Sigmoid colon (tissue), 6 donors: ENCODE measurements at regions not wholly inside any gene's neighbourhood (a gene's known extent, or its start where the extent isn't known, plus 50 kb on each side); places are given as distances from the start of the nearest gene placed in this dataset.

Experiments
- DNase-seq: peaks from one replicate; pipeline ENCODE4 v3.0.0-alpha.2; 2019
- H3K27ac ChIP-seq, 4 donors: fragments of 200-600 bp; sonication (generic); one replicate each; pipeline ENCODE4 v1.5.1; 2016 to 2019; ENCODE audit warnings: mild to moderate bottlenecking in 1 of 4
- H3K27me3 ChIP-seq, 3 donors: fragments of 200-600 bp; sonication (generic); one replicate each; pipeline ENCODE4 v1.5.1; 2019; ENCODE audit warnings: mild to moderate bottlenecking in 1 of 3
- H3K36me3 ChIP-seq, 4 donors: fragments of 200-600 bp; sonication (generic); one replicate each; pipeline ENCODE4 v1.5.1; 2016 to 2019
- H3K4me1 ChIP-seq, 4 donors: fragments of 200-600 bp; sonication (generic); one replicate each; pipeline ENCODE4 v1.5.1; 2017 to 2019
- H3K4me3 ChIP-seq, 4 donors: fragments of 200-600 bp; sonication (generic); one replicate each; pipeline ENCODE4 v1.5.1; 2017 to 2019; ENCODE audit warnings: mild to moderate bottlenecking in 2 of 4, moderate library complexity in 1 of 4
- H3K9me3 ChIP-seq, 4 donors: fragments of 200-600 bp in 3 of 4; sonication (generic) in 3 of 4; one replicate each; pipeline versions ENCODE4 v1.5.1 to v1.6.1; 2013 to 2019
- CTCF ChIP-seq, 4 experiments: fragments of 450-650 bp in 3 of 4; fragments of 200-600 bp in 1 of 4; IDR thresholded peaks; one replicate each; pipeline ENCODE4 v1.5.1; 2016 to 2019; ENCODE audit warnings: antibody characterized with exemption in 4 of 4, mild to moderate bottlenecking in 3 of 4, moderate library complexity in 2 of 4
- EP300 ChIP-seq, 4 donors: sonication (generic); formaldehyde crosslinking; IDR thresholded peaks; one replicate each; pipeline ENCODE4 v1.6.1; 2017; ENCODE audit warnings: antibody characterized with exemption in 4 of 4
- POLR2A ChIP-seq, 2 donors: fragments of 450-650 bp; IDR thresholded peaks; one replicate each; pipeline ENCODE4 v1.6.1; 2016; ENCODE audit warnings: antibody characterized with exemption in 2 of 2, mild to moderate bottlenecking in 2 of 2, moderate library complexity in 2 of 2
- POLR2AphosphoS5 ChIP-seq, 4 donors: sonication (generic); formaldehyde crosslinking; IDR thresholded peaks; one replicate each; pipeline ENCODE4 v1.6.1; 2017; ENCODE audit warnings: antibody characterized with exemption in 4 of 4
- WGBS, 2 donors: extraction: QIAGEN DNeasy Blood & Tissue Kit; methylation state at CpG; one replicate each; pipeline ENCODE4 v1.1.7; 2013; 5-methylcytosine and 5-hydroxymethylcytosine counted together
- intact Hi-C: fragments of 100-400 bp; cut with DNase I; formaldehyde crosslinking; loops from one replicate; pipeline ENCODE4 v1.15.1; 2023
- donor health status: healthy with polysubstance abuse.
- donor health status: healthy.

- Histone ChIP-seq H3K36me3 (no peaks in the 10 kb centered on the region), H3K9me3 (peaks cover 0 to 3% (median 0%) of the 10 kb centered on the region in 4 donors), H3K27ac (no peak overlapping the region), H3K4me3 (no peak overlapping the region), H3K27me3 (peaks cover 10 to 72% (median 44%) of the 10 kb centered on the region in 3 donors), H3K4me1 (peaks cover 0 to 10% (median 10%) of the 10 kb centered on the region in 4 donors)
- WGBS, 2 donors = 38 to 84% methylated on average over 8 of the region's 8 CpGs
- TF ChIP-seq POLR2A (IDR thresholded peaks at IDR 0.05) = no peak
- no peak for TF ChIP-seq EP300 (IDR thresholded peaks at IDR 0.05)
- no peak for TF ChIP-seq CTCF (IDR thresholded peaks at IDR 0.05)
- TF ChIP-seq POLR2AphosphoS5 (IDR thresholded peaks at IDR 0.05) = no peak
- no peak for DNase-seq
- intact Hi-C loops = no loop called here
Measured at GRCh38 chr3:184508938-184509337, 52.6 kb upstream of the EPHB3 start.

- intact Hi-C loops = loop anchor here (2.0 kb wide), 1 partner anchor 141 kb away; no protein-coding TSS in a partner anchor
- peaks cover 0 to 3% (median 0%) of the 10 kb centered on the region in 4 donors for H3K9me3 ChIP-seq
- no peak for TF ChIP-seq POLR2A (IDR thresholded peaks at IDR 0.05)
- TF ChIP-seq CTCF (IDR thresholded peaks at IDR 0.05) = no peak
- TF ChIP-seq POLR2AphosphoS5 (IDR thresholded peaks at IDR 0.05) = no peak
- TF ChIP-seq EP300 (IDR thresholded peaks at IDR 0.05) = no peak
- H3K36me3 ChIP-seq = no peaks in the 10 kb centered on the region
- WGBS, 2 donors = 69 to 90% methylated on average over 2 of the region's 2 CpGs
- H3K27ac ChIP-seq = no peak overlapping the region
- peaks cover 10 to 66% (median 44%) of the 10 kb centered on the region in 3 donors for H3K27me3 ChIP-seq
- H3K4me1 ChIP-seq = peaks cover 0 to 13% (median 11%) of the 10 kb centered on the region in 4 donors
- DNase-seq = no peak
- H3K4me3 ChIP-seq = no peak overlapping the region
Measured at GRCh38 chr3:184511741-184512140, 49.8 kb upstream of the EPHB3 start.
